GM18520 (cell line): ENCODE measurements at regions not wholly inside any gene's neighbourhood (a gene's known extent, or its start where the extent isn't known, plus 50 kb on each side); places are given as distances from the start of the nearest gene placed in this dataset.

Experiments used
- ATAC-seq: cut with Tn5 transposase; IDR thresholded peaks from one replicate; pipeline ENCODE4 v1.9.1; 2021; ENCODE audit not compliant: unreplicated experiment

- ATAC-seq: no peak
These were observed 339.9 kb upstream of the PKDCC start for GRCh38 chr2:41707790-41708451.

GRCh38 chr2:41709702-41710599 lies 337.9 kb upstream of the PKDCC start:
- ATAC-seq: peak; percentile 55

GRCh38 chr2:41710944-41711343 lies 336.9 kb upstream of the PKDCC start:
- no peak for ATAC-seq

- no peak for ATAC-seq
These were observed 336.1 kb upstream of the PKDCC start for GRCh38 chr2:41711736-41712135.

GRCh38 chr2:41716497-41716896 lies 331.3 kb upstream of the PKDCC start:
- no peak for ATAC-seq

GRCh38 chr2:41717839-41718238 lies 330.0 kb upstream of the PKDCC start:
- peak; percentile 39 for ATAC-seq

GRCh38 chr2:41718705-41719104 lies 329.1 kb upstream of the PKDCC start:
- no peak for ATAC-seq

GRCh38 chr2:41719756-41720155 lies 328.1 kb upstream of the PKDCC start:
- ATAC-seq: no peak

GRCh38 chr2:41720331-41721251 lies 327.2 kb upstream of the PKDCC start:
- ATAC-seq: peak; percentile 35

- no peak for ATAC-seq
These were observed 325.0 kb upstream of the PKDCC start for GRCh38 chr2:41722668-41723369.

- ATAC-seq: no peak
These were observed 324.3 kb upstream of the PKDCC start for GRCh38 chr2:41723526-41723925.

- ATAC-seq: no peak
These were observed 323.4 kb upstream of the PKDCC start for GRCh38 chr2:41724465-41724864.

GRCh38 chr2:41725901-41726300 lies 321.9 kb upstream of the PKDCC start:
- no peak for ATAC-seq

- no peak for ATAC-seq
These were observed 321.5 kb upstream of the PKDCC start for GRCh38 chr2:41726364-41726763.

- ATAC-seq: no peak
These were observed 320.7 kb upstream of the PKDCC start for GRCh38 chr2:41727152-41727551.

GRCh38 chr2:41727711-41728110 lies 320.1 kb upstream of the PKDCC start:
- ATAC-seq: no peak

- ATAC-seq: no peak
These were observed 319.0 kb upstream of the PKDCC start for GRCh38 chr2:41728788-41729338.

GRCh38 chr2:41729800-41730364 lies 317.9 kb upstream of the PKDCC start:
- ATAC-seq: no peak

- ATAC-seq: no peak
These were observed 312.8 kb upstream of the PKDCC start for GRCh38 chr2:41735006-41735405.

GRCh38 chr2:41735476-41735875 lies 312.3 kb upstream of the PKDCC start:
- no peak for ATAC-seq
